A673 (cell line): ENCODE measurements at regions not wholly inside any gene's neighbourhood (a gene's known extent, or its start where the extent isn't known, plus 50 kb on each side); places are given as distances from the start of the nearest gene placed in this dataset.

ENCODE experiments used
- BruUV-seq: library from RNA; stranded (reverse); fragments of 400-500 nt; replicated peaks from 2 replicates; lab custom pipeline; 2021; lab: Mats Ljungman, UMichigan
- CTCF ChIA-PET: fragments of 300-600 bp; sonication (Branson Sonifier 250); formaldehyde crosslinking; loops from one replicate; lab custom pipeline; 2022; ENCODE audit warnings: antibody characterized with exemption; lab: Charles Lee
- POLR2A ChIA-PET: fragments of 300-600 bp; sonication (Branson Sonifier 250); formaldehyde crosslinking; loops from one replicate; lab custom pipeline; 2022; ENCODE audit warnings: antibody characterized with exemption; ENCODE audit not compliant: low non-redundant PET; lab: Charles Lee
- DNase-seq: peaks from one replicate; pipeline ENCODE4 v3.0.0-alpha.2; 2015; ENCODE audit warnings: low spot score
- H3K27ac ChIP-seq: fragments of 200-600 bp; sonication (generic); 2 replicates; pipeline ENCODE4 v1.5.1; 2016; ENCODE audit warnings: mixed run types, low read depth, mild to moderate bottlenecking, mixed read lengths, antibody characterized with exemption, low read length; ENCODE audit not compliant: poor library complexity, severe bottlenecking
- H3K27me3 ChIP-seq: fragments of 200-600 bp; sonication (generic); replicated peaks from 2 replicates; pipeline ENCODE4 v1.6.1; 2017; ENCODE audit warnings: mixed run types, low read depth, mild to moderate bottlenecking, mixed read lengths, antibody characterized with exemption, low read length; ENCODE audit not compliant: insufficient read depth, poor library complexity
- H3K36me3 ChIP-seq: fragments of 200-600 bp; sonication (generic); 2 replicates; pipeline ENCODE4 v1.6.1; 2016; ENCODE audit warnings: mixed run types, mild to moderate bottlenecking, mixed read lengths, antibody characterized with exemption, low read length; ENCODE audit not compliant: insufficient read depth, poor library complexity, severe bottlenecking
- H3K4me1 ChIP-seq: fragments of 200-600 bp; sonication (generic); 2 replicates; pipeline ENCODE4 v1.6.1; 2017; ENCODE audit warnings: mixed run types, mild to moderate bottlenecking, mixed read lengths, antibody characterized with exemption, low read length; ENCODE audit not compliant: insufficient read depth, poor library complexity, severe bottlenecking
- H3K4me3 ChIP-seq: fragments of 200-600 bp; sonication (generic); 2 replicates; pipeline ENCODE4 v1.5.1; 2016; ENCODE audit warnings: low read depth, mixed run types, mild to moderate bottlenecking, mixed read lengths, low read length; ENCODE audit not compliant: poor library complexity, severe bottlenecking
- H3K9me3 ChIP-seq: fragments of 200-600 bp; sonication (generic); 2 replicates; pipeline ENCODE4 v1.6.1; 2016; ENCODE audit warnings: mixed run types, low read depth, mild to moderate bottlenecking, mixed read lengths, antibody characterized with exemption, low read length; ENCODE audit not compliant: poor library complexity, severe bottlenecking
- EZH2 ChIP-seq: fragments of 200-600 bp; sonication (generic); IDR thresholded peaks from 2 replicates; pipeline ENCODE4 v1.6.1; 2017; ENCODE audit warnings: borderline replicate concordance, low read depth, mild to moderate bottlenecking, mixed read lengths, antibody characterized with exemption, low read length; ENCODE audit not compliant: poor library complexity, severe bottlenecking
- intact Hi-C: fragments of 100-400 bp; cut with micrococcal nuclease; formaldehyde crosslinking; loops from one replicate; pipeline ENCODE4 v1.10.0; 2022; ENCODE audit not compliant: unreplicated experiment
- TF ChIP-seq, protein P1 (sequence below): fragments of 300-800, 200-600 bp; sonication (generic); conservative IDR thresholded peaks from 2 replicates; pipeline ENCODE4 v1.5.1; 2017; ENCODE audit warnings: low read depth, mild to moderate bottlenecking, antibody characterized with exemption, low read length, moderate library complexity, mixed read lengths

DNA sequence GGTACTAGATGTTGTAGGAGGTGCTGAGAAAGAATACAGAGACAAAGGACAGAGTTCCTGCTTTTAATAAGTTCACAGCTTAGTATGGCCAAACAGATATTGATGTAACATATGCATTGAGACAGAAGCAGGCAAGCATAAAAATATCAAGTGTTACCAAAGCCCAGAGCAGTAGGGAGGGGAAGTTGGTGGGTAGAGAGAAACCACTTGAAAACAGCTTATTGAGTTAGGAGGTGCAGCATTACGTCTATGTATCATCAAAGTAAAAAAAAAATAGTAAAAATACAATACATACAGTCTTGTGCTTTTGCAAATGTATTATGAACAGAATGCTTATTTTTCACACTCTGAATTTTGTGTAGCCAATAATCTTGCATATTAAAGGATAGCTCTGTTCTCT lies 441.8 kb upstream of the SGCD start:
- POLR2A ChIA-PET, result no interaction called here
- Histone ChIP-seq H3K27ac (no peak overlapping the region), H3K4me3 (no peak overlapping the region), H3K4me1 (no peaks in the 10 kb centered on the region), H3K36me3 (no peaks in the 10 kb centered on the region), H3K27me3 (no peaks in the 10 kb centered on the region), H3K9me3 (no peaks in the 10 kb centered on the region)
- TF ChIP-seq EZH2, result no peak
- TF ChIP-seq, protein P1, sequence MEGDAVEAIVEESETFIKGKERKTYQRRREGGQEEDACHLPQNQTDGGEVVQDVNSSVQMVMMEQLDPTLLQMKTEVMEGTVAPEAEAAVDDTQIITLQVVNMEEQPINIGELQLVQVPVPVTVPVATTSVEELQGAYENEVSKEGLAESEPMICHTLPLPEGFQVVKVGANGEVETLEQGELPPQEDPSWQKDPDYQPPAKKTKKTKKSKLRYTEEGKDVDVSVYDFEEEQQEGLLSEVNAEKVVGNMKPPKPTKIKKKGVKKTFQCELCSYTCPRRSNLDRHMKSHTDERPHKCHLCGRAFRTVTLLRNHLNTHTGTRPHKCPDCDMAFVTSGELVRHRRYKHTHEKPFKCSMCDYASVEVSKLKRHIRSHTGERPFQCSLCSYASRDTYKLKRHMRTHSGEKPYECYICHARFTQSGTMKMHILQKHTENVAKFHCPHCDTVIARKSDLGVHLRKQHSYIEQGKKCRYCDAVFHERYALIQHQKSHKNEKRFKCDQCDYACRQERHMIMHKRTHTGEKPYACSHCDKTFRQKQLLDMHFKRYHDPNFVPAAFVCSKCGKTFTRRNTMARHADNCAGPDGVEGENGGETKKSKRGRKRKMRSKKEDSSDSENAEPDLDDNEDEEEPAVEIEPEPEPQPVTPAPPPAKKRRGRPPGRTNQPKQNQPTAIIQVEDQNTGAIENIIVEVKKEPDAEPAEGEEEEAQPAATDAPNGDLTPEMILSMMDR, result no peak
- no TSS peak for BruUV-seq
- intact Hi-C loops, result no loop called here
- DNase-seq, result no peak
- CTCF ChIA-PET, result no interaction called here

DNA sequence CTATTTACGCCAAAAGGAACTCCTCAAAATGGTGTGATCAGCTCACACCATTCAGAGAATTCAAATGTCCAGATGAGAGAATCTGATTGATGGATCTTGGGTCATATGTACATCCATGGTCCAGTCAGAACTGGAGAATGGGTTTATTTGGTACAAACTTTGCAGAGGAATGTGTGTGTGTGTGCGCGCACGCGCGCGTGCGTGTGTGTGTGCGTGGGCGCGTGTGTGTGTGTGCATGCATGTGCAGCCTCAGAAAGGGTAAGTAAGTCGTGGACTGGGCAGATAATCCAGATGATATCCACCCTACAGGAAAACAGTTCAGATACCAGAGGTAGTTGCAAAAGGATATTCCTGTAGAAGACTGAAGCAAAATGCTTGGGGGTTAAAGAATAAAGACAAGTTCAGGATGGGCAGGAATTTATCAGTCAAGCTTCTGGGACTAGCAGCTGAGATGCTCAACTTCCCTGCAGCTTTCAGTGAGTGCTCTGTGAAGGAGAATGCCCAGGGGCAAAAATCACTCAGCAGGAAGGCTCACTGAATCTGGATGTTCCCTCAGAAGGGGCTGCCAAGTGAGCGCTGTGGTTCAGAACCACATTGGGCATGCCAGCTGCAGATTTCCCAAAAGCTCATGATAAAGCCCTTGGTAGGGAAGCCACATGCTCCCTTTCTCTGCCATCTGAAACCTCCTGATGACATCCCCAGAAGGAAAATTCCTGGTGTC lies 440.5 kb upstream of the SGCD start:
- no TSS peak for BruUV-seq
- H3K9me3 ChIP-seq, result no peaks in the 10 kb centered on the region
- POLR2A ChIA-PET, result no interaction called here
- no peaks in the 10 kb centered on the region for H3K4me1 ChIP-seq
- CTCF ChIA-PET, result no interaction called here
- no peak for DNase-seq
- H3K27ac ChIP-seq, result no peak overlapping the region
- intact Hi-C loops, result no loop called here
- no peak overlapping the region for H3K4me3 ChIP-seq
- no peaks in the 10 kb centered on the region for H3K36me3 ChIP-seq
- TF ChIP-seq, protein P1, result no peak
- TF ChIP-seq EZH2, result no peak
- no peaks in the 10 kb centered on the region for H3K27me3 ChIP-seq

DNA sequence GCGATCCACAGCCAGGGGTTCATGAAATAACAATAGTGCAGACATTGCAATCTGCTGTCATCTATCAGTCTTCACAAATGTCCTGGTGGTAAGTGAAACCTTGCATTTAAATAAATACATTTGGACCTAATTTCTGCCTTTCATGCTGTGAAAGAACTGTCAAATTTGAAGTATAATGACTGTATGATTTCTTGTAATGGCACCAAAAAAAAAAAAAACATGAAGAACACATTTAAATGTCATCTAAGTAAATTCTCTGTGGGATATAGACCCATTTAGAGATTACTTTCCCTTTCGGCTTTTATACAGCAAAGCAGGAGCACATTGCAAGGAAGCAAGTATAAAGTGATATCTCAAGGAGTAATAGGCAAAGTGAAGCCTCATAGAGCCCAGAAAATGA lies 431.5 kb upstream of the SGCD start:
- no peaks in the 10 kb centered on the region for H3K27me3 ChIP-seq
- H3K9me3 ChIP-seq, result no peaks in the 10 kb centered on the region
- no peaks in the 10 kb centered on the region for H3K36me3 ChIP-seq
- intact Hi-C loops, result no loop called here
- no TSS peak for BruUV-seq
- TF ChIP-seq, protein P1, result no peak
- TF ChIP-seq EZH2, result no peak
- H3K4me1 ChIP-seq, result no peaks in the 10 kb centered on the region
- H3K4me3 ChIP-seq, result no peak overlapping the region
- DNase-seq, result no peak
- POLR2A ChIA-PET, result no interaction called here
- CTCF ChIA-PET, result no interaction called here
- H3K27ac ChIP-seq, result no peak overlapping the region
